Tibial artery (tissue), 4 donors: ENCODE measurements at regions not wholly inside any gene's neighbourhood (a gene's known extent, or its start where the extent isn't known, plus 50 kb on each side); places are given as distances from the start of the nearest gene placed in this dataset.

Experiments
- DNase-seq, 2 donors: peaks; one replicate each; pipeline ENCODE4 v3.0.0-alpha.2; 2019
- H3K27ac ChIP-seq, 2 donors: fragments of 200-600 bp; sonication (generic) in 1 of 2; 1 replicate in 1 of 2; 2 replicates in 1 of 2; pipeline ENCODE4 v1.5.1; 2018 to 2019; ENCODE audit warnings: mild to moderate bottlenecking in 1 of 2
- H3K27me3 ChIP-seq, 2 donors: fragments of 200-600 bp; sonication (generic) in 1 of 2; one replicate each; pipeline versions ENCODE4 v1.5.1 to v1.6.0; 2016 to 2019
- H3K36me3 ChIP-seq, 3 donors: fragments of 200-600 bp; sonication (generic) in 2 of 3; one replicate each; pipeline ENCODE4 v1.5.1; 2016 to 2019; ENCODE audit warnings: mild to moderate bottlenecking in 2 of 3
- H3K4me1 ChIP-seq, 4 donors: fragments of 200-600 bp; sonication (generic) in 2 of 4; 1 replicate in 3 of 4; 2 replicates in 1 of 4; pipeline ENCODE4 v1.5.1; 2016 to 2019
- H3K4me3 ChIP-seq, 2 donors: fragments of 200-600 bp; sonication (generic) in 1 of 2; 1 replicate in 1 of 2; 2 replicates in 1 of 2; pipeline ENCODE4 v1.5.1; 2018 to 2019; ENCODE audit warnings: mild to moderate bottlenecking in 2 of 2
- H3K9me3 ChIP-seq, 3 donors: fragments of 200-600 bp; sonication (generic) in 1 of 3; one replicate each; pipeline ENCODE4 v1.5.1; 2016 to 2019
- intact Hi-C: fragments of 100-400 bp; cut with DNase I; formaldehyde crosslinking; loops from one replicate; pipeline ENCODE4 v1.15.0; 2023; ENCODE audit warnings: low total_unique reads
- TF ChIP-seq, protein P1 (sequence below), 2 experiments: fragments of 200-600 bp in 1 of 2; fragments of 450-650 bp in 1 of 2; IDR thresholded peaks; one replicate each; pipeline ENCODE4 v1.5.1; 2017 to 2019; ENCODE audit warnings: antibody characterized with exemption in 2 of 2, mild to moderate bottlenecking in 1 of 2, moderate library complexity in 1 of 2

DNA sequence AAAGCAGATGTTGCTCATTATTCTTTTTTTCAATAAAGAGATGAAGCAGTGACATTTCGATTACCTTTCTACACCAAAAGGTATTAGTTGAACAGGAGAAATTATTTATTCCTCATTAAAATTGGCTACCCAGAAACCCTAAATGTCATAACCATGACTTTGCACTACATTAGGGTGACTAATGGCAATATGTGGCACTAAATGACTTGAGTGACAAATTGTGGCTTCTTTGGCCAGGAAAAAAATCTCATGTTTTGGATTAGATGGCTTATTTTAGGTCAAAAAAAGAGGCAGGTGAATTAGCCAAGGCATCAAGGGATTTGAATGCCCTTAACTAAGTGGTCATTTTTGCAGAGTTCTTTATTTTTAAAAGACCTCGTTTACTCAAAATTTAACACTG lies 353.9 kb downstream of the NDFIP2 start:
- Histone ChIP-seq H3K27ac (no peak overlapping the region), H3K9me3 (no peaks in the 10 kb centered on the region), H3K36me3 (no peaks in the 10 kb centered on the region), H3K4me3 (no peak overlapping the region), H3K4me1 (no peaks in the 10 kb centered on the region), H3K27me3 (no peaks in the 10 kb centered on the region)
- TF ChIP-seq, protein P1, sequence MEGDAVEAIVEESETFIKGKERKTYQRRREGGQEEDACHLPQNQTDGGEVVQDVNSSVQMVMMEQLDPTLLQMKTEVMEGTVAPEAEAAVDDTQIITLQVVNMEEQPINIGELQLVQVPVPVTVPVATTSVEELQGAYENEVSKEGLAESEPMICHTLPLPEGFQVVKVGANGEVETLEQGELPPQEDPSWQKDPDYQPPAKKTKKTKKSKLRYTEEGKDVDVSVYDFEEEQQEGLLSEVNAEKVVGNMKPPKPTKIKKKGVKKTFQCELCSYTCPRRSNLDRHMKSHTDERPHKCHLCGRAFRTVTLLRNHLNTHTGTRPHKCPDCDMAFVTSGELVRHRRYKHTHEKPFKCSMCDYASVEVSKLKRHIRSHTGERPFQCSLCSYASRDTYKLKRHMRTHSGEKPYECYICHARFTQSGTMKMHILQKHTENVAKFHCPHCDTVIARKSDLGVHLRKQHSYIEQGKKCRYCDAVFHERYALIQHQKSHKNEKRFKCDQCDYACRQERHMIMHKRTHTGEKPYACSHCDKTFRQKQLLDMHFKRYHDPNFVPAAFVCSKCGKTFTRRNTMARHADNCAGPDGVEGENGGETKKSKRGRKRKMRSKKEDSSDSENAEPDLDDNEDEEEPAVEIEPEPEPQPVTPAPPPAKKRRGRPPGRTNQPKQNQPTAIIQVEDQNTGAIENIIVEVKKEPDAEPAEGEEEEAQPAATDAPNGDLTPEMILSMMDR (IDR thresholded peaks at IDR 0.05) = no peak
- intact Hi-C loops = no loop called here
- DNase-seq = no peak

DNA sequence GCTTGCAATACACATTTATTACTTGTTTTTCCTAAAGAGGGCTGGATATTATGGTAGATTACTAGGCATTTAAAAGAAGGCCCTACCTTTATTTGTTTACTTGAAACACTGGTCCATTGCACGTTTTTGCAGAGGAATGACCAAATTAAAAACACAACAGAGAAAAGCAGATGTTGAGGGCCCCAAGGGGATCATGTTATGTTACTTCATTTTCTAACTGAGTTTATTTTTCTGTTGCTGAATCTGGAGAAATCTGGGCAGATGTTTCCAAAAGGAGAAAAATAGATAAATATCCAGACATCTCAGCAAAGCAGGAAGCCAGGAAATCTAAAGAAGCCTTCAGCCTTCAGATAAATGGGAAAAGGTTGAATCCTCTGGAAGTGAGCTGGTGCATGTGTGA lies 353.0 kb downstream of the NDFIP2 start:
- no peak for DNase-seq
- Histone ChIP-seq H3K4me1 (no peaks in the 10 kb centered on the region), H3K4me3 (no peak overlapping the region), H3K9me3 (no peaks in the 10 kb centered on the region), H3K36me3 (no peaks in the 10 kb centered on the region), H3K27me3 (no peaks in the 10 kb centered on the region), H3K27ac (no peak overlapping the region)
- TF ChIP-seq, protein P1 (IDR thresholded peaks at IDR 0.05) = no peak
- intact Hi-C loops = no loop called here

DNA sequence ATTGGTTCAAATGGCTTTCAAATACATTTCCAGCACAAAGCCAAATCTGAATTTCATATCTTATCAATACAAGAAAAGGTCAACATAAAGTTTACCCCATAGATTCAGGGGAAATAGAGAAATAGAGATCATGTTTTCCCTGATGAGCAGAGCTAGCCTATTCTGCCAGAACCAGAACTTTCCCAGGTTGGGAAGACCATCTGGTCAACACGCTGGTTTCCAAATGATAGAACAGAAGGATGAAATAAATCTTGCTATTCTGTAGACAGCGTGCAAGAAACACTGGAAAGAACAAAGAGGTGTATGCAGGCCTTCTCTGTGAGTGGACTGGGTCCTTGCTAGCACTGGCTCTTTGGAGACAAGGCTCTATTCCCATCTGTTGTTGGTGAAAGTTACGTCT lies 350.6 kb downstream of the NDFIP2 start:
- Histone ChIP-seq H3K27ac (no peak overlapping the region), H3K4me3 (no peak overlapping the region), H3K4me1 (no peaks in the 10 kb centered on the region), H3K9me3 (no peaks in the 10 kb centered on the region), H3K27me3 (no peaks in the 10 kb centered on the region), H3K36me3 (no peaks in the 10 kb centered on the region)
- no peak for DNase-seq
- intact Hi-C loops = no loop called here
- TF ChIP-seq, protein P1 (IDR thresholded peaks at IDR 0.05) = no peak

DNA sequence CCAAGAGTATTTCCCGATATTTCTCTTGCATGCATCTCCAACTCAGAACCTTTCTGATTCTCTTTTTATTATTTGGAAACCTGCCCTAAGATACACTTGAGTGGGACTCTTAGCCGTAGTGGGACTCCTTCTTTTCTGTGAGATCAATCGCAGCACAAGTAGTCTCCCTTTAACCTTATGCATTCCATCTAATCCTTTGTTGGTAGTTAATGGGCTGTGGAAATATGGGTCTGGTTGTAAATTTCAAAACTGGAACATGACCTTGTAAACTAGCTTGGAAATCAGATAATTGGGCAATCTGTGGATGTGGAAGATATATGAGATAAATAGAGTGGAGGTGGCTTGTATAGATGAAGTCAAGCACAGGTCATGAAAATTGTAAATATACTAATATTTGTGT lies 350.0 kb downstream of the NDFIP2 start:
- Histone ChIP-seq H3K27me3 (no peaks in the 10 kb centered on the region), H3K36me3 (no peaks in the 10 kb centered on the region), H3K4me1 (no peaks in the 10 kb centered on the region), H3K27ac (no peak overlapping the region), H3K4me3 (no peak overlapping the region), H3K9me3 (no peaks in the 10 kb centered on the region)
- no peak for DNase-seq
- intact Hi-C loops = no loop called here
- TF ChIP-seq, protein P1 (IDR thresholded peaks at IDR 0.05) = no peak

DNA sequence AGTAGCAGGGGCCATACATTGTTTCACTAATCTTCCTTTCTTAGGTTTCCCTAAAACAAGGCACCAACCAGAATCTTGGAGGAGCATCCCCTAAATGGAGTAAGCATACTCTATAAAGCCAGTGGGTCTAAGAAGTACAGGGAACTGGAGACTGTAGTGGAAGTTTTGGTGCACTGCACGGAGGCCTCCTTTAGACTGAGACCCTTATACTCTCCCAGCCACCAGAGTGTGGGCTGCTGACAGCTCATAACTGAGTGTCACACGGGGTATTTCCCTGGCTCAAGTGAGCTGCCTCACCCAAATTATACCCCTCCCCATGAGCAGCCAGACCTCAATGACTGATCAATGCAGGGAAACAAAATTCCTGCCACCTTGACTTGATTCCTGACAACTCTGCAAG lies 349.5 kb downstream of the NDFIP2 start:
- Histone ChIP-seq H3K27ac (no peak overlapping the region), H3K27me3 (no peaks in the 10 kb centered on the region), H3K4me3 (no peak overlapping the region), H3K36me3 (no peaks in the 10 kb centered on the region), H3K9me3 (no peaks in the 10 kb centered on the region), H3K4me1 (no peaks in the 10 kb centered on the region)
- DNase-seq = no peak
- TF ChIP-seq, protein P1 (IDR thresholded peaks at IDR 0.05) = no peak
- intact Hi-C loops = no loop called here

DNA sequence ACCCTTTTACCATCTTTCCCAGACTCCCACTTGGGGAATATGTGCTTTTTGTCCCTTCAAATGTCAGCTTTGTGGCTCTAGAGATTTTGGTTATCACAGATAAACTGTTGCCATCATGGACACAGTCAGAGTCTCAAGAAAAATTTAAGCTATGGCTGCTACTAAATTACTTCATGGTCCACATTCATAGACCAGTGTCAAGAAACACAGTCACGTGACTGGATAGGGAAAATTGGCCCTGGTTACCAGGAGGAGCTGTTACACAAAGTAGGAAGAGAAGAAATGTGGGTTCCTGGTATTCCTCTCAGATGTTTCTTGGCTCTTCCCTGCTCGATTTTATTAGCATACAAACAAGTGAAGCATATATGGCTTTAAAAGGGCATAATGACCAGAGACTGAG lies 348.9 kb downstream of the NDFIP2 start:
- no peak overlapping the region for H3K4me3 ChIP-seq
- TF ChIP-seq, protein P1 (IDR thresholded peaks at IDR 0.05) = no peak
- DNase-seq = no peak
- intact Hi-C loops = no loop called here
- no peak overlapping the region for H3K27ac ChIP-seq
- no peaks in the 10 kb centered on the region for H3K36me3 ChIP-seq
- H3K27me3 ChIP-seq = no peaks in the 10 kb centered on the region
- no peaks in the 10 kb centered on the region for H3K4me1 ChIP-seq
- no peaks in the 10 kb centered on the region for H3K9me3 ChIP-seq
